HepG2 (cell line): ENCODE measurements at regions not wholly inside any gene's neighbourhood (a gene's known extent, or its start where the extent isn't known, plus 50 kb on each side); places are given as distances from the start of the nearest gene placed in this dataset.

Experiments used
- ATAC-seq: fragments of 200-7000 bp; cut with Tn5 transposase; 3 replicates; pipeline ENCODE4 v1.9.1; 2020; ENCODE audit warnings: mild to moderate bottlenecking, moderate library complexity
- BruUV-seq: library from RNA; stranded (reverse); fragments of 400-500 nt; replicated peaks from 2 replicates; lab custom pipeline; 2021; lab: Mats Ljungman, UMichigan
- CTCF ChIA-PET: fragments of 300-600 bp; formaldehyde crosslinking; extraction: SDS; loops from one replicate; lab custom pipeline; 2021; ENCODE audit warnings: low total read pairs, inconsistent platforms, low intra/inter-chr PET ratio; lab: Yijun Ruan, JAX
- POLR2A ChIA-PET: fragments of 350-600 bp; sonication (Branson Sonifier 250); formaldehyde crosslinking; loops from one replicate; lab custom pipeline; 2020; ENCODE audit warnings: antibody characterized with exemption, inconsistent platforms; lab: Yijun Ruan, JAX
- DNase-seq: peaks from one replicate; pipeline ENCODE4 v3.0.0-alpha.2; 2015; ENCODE audit warnings: low spot score
- FAIRE-seq: peaks from 3 replicates; lab custom pipeline; 2011; peaks lifted over from hg19 to GRCh38; lab: Jason Lieb, UNC
- H2AFZ ChIP-seq: one replicate; pipeline ENCODE4 v1.6.1; 2011; ENCODE audit warnings: low read length, inconsistent platforms
- H3K27ac ChIP-seq: fragments of 300-600 bp; 3 replicates; pipeline ENCODE4 v1.8.0; 2011; ENCODE audit warnings: mixed run types, mild to moderate bottlenecking, mixed read lengths, low read length, inconsistent platforms; ENCODE audit not compliant: insufficient read depth; ENCODE audit errors: extremely low read length
- H3K27me3 ChIP-seq, 2 experiments: fragments of 200-600 bp in 1 of 2; 2 replicates in 1 of 2; 3 replicates in 1 of 2; pipeline versions ENCODE4 v1.6.0 to v1.8.0; 2011; ENCODE audit warnings: low read length in 2 of 2, mild to moderate bottlenecking in 2 of 2, moderate library complexity in 2 of 2, inconsistent platforms in 1 of 2; ENCODE audit not compliant: insufficient read depth in 2 of 2, control insufficient read depth in 1 of 2
- H3K36me3 ChIP-seq, 2 experiments: fragments of 200-600 bp in 1 of 2; replicated peaks in 1 of 2; 2 replicates in 1 of 2; 3 replicates in 1 of 2; pipeline versions ENCODE4 v1.5.1 to v1.8.0; 2011; ENCODE audit warnings: low read length in 2 of 2, inconsistent platforms in 1 of 2; ENCODE audit not compliant: insufficient read depth in 2 of 2, control insufficient read depth in 1 of 2
- H3K4me1 ChIP-seq: 2 replicates; pipeline ENCODE4 v1.5.1; 2012; ENCODE audit warnings: low read length, inconsistent platforms; ENCODE audit not compliant: insufficient read depth
- H3K4me2 ChIP-seq: 2 replicates; pipeline ENCODE4 v1.6.0; 2011; ENCODE audit warnings: low read depth, low read length, inconsistent platforms
- H3K4me3 ChIP-seq, 3 experiments: fragments of 200-600 bp in 1 of 3; sonication (generic), shearing (Covaris generic) in 1 of 3; replicated peaks in 1 of 3; 2 replicates each; pipeline ENCODE4 v1.5.1; 2011 to 2016; ENCODE audit warnings: low read length in 3 of 3, inconsistent platforms in 2 of 3, low read depth in 2 of 3, mild to moderate bottlenecking in 2 of 3, control low read depth in 1 of 3, mixed read lengths in 1 of 3; ENCODE audit not compliant: insufficient read depth in 1 of 3
- H3K79me2 ChIP-seq: one replicate; pipeline ENCODE4 v1.6.1; 2011; ENCODE audit warnings: low read length, inconsistent platforms; ENCODE audit not compliant: insufficient read depth
- H3K9ac ChIP-seq: 2 replicates; pipeline ENCODE4 v1.6.0; 2011; ENCODE audit warnings: mild to moderate bottlenecking, low read depth, low read length, inconsistent platforms; ENCODE audit not compliant: insufficient read depth
- H3K9me3 ChIP-seq: 2 replicates; pipeline ENCODE4 v1.5.1; 2012; ENCODE audit warnings: mild to moderate bottlenecking, low read length
- H4K20me1 ChIP-seq: 2 replicates; pipeline ENCODE4 v1.6.0; 2011; ENCODE audit warnings: inconsistent platforms, mild to moderate bottlenecking, low read length, moderate library complexity; ENCODE audit not compliant: insufficient read depth
- GPN1 ChIP-seq: sonication (generic); formaldehyde crosslinking; IDR thresholded peaks from 2 replicates; pipeline ENCODE4 v1.5.1; 2020; ENCODE audit warnings: missing genetic modification reagents, borderline replicate concordance
- NR2F6 ChIP-seq, 2 experiments: IDR thresholded peaks; 2 replicates each; pipeline ENCODE4 v1.6.1; 2016; ENCODE audit warnings: antibody characterized with exemption in 1 of 2, mild to moderate bottlenecking in 1 of 2
- PHF8 ChIP-seq: sonication (generic); formaldehyde crosslinking; IDR thresholded peaks from 2 replicates; pipeline ENCODE4 v1.5.0; 2020; ENCODE audit warnings: missing genetic modification reagents
- SYNCRIP ChIP-seq: fragments of 200-400 bp; formaldehyde crosslinking; IDR thresholded peaks from 2 replicates; pipeline ENCODE4 v1.6.1; 2018; ENCODE audit warnings: mild to moderate bottlenecking, low read depth, low read length; ENCODE audit not compliant: insufficient read depth
- ZNF720 ChIP-seq: sonication (generic); formaldehyde crosslinking; IDR thresholded peaks from 2 replicates; pipeline ENCODE4 v1.4.0; 2020; ENCODE audit warnings: missing genetic modification reagents
- ZNF839 ChIP-seq: sonication (generic); formaldehyde crosslinking; IDR thresholded peaks from 2 replicates; pipeline ENCODE4 v1.4.0; 2020; ENCODE audit warnings: missing genetic modification reagents, mild to moderate bottlenecking, borderline replicate concordance
- in situ Hi-C: cut with HindIII; loops from 2 replicates; pipeline ENCODE4 v1.10.0; 2017; ENCODE audit warnings: low pct_unique_long_range_greater_than_20kb; ENCODE audit not compliant: extremely low pct_ligation_motif_present
- intact Hi-C: fragments of 100-400 bp; cut with micrococcal nuclease; formaldehyde crosslinking; loops from one replicate; pipeline ENCODE4 v1.10.0; 2022; ENCODE audit not compliant: unreplicated experiment
- TF ChIP-seq, protein P1 (sequence below): sonication (generic); formaldehyde crosslinking; IDR thresholded peaks from 2 replicates; pipeline ENCODE4 v1.5.0; 2020; ENCODE audit warnings: missing genetic modification reagents
- TF ChIP-seq, protein P2 (sequence below), 2 experiments: IDR thresholded peaks; 2 replicates each; pipeline ENCODE4 v1.6.1; 2011 to 2012; ENCODE audit warnings: low read length in 2 of 2, borderline replicate concordance in 1 of 2, low read depth in 1 of 2, mild to moderate bottlenecking in 1 of 2, moderate library complexity in 1 of 2
- TF ChIP-seq, protein P3 (sequence below), 2 experiments: sonication (generic) in 1 of 2; formaldehyde crosslinking in 1 of 2; IDR thresholded peaks; 2 replicates each; pipeline versions ENCODE4 v1.6.1 to v1.9.0; 2014 to 2022; ENCODE audit warnings: antibody characterized with exemption in 1 of 2, borderline replicate concordance in 1 of 2, inconsistent platforms in 1 of 2, low read depth in 1 of 2, missing genetic modification reagents in 1 of 2
- TF ChIP-seq, protein P4 (sequence below): sonication (generic); formaldehyde crosslinking; IDR thresholded peaks from 2 replicates; pipeline ENCODE4 v1.5.1; 2020; ENCODE audit warnings: missing genetic modification reagents, mild to moderate bottlenecking, borderline replicate concordance

DNA sequence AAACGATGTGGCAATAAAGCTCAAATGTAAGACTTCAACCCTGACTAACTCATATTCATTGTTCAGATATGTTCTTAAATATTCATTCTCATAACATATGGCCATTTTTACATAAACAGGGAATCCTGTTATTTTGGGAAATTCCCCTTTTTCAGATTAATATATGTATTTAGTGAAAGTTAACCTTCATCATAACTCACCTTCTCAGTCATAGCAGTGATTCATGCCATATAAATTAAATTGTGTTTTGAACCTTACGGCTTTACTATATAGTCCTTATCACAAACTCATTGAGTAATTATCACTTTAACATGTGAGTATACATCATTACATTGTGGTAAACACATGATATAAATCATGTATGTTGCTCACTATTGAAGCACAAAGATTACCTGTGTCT, 392.5 kb upstream of the TRAM1L1 start (continued):
- TF ChIP-seq PHF8 (CRISPR knock-in tag), result no peak

DNA sequence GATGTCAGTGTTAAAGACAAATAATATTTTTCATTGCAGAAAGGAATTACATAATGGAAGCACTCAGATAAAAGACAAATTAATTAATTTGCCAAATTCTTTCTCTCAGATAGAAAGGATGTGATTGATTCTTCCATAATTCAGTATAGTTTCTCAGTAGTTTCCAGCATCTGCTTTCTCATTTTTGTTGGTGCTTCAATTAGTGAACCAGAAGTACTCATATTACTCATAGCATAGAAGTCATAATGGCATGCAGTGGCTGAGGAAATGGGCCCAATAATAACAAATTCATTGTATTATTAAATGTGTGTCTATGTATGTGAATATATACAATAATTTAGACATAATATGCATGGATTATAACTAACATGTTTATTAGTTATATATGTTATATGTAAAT, 393.3 kb upstream of the TRAM1L1 start:
- in situ Hi-C loops (no loop called here), intact Hi-C loops (no loop called here)
- Histone ChIP-seq H3K79me2 (no peaks in the 10 kb centered on the region), H3K4me2 (no peak overlapping the region), H3K4me3 (no peak overlapping the region), H3K36me3 (no peaks in the 10 kb centered on the region), H3K9me3 (no peaks in the 10 kb centered on the region), H3K27ac (no peak overlapping the region), H3K9ac (no peak overlapping the region), H4K20me1 (no peaks in the 10 kb centered on the region), H3K27me3 (no peaks in the 10 kb centered on the region), H3K4me1 (no peaks in the 10 kb centered on the region), H2AFZ (no peak overlapping the region)
- no peak for DNase-seq
- no peak for FAIRE-seq
- ChIA-PET POLR2A (no interaction called here), CTCF (no interaction called here)
- no peak for ATAC-seq
- BruUV-seq, result no TSS peak
- TF ChIP-seq, protein P1, sequence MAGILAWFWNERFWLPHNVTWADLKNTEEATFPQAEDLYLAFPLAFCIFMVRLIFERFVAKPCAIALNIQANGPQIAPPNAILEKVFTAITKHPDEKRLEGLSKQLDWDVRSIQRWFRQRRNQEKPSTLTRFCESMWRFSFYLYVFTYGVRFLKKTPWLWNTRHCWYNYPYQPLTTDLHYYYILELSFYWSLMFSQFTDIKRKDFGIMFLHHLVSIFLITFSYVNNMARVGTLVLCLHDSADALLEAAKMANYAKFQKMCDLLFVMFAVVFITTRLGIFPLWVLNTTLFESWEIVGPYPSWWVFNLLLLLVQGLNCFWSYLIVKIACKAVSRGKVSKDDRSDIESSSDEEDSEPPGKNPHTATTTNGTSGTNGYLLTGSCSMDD (CRISPR knock-in tag), result no peak
- TF ChIP-seq, protein P2, sequence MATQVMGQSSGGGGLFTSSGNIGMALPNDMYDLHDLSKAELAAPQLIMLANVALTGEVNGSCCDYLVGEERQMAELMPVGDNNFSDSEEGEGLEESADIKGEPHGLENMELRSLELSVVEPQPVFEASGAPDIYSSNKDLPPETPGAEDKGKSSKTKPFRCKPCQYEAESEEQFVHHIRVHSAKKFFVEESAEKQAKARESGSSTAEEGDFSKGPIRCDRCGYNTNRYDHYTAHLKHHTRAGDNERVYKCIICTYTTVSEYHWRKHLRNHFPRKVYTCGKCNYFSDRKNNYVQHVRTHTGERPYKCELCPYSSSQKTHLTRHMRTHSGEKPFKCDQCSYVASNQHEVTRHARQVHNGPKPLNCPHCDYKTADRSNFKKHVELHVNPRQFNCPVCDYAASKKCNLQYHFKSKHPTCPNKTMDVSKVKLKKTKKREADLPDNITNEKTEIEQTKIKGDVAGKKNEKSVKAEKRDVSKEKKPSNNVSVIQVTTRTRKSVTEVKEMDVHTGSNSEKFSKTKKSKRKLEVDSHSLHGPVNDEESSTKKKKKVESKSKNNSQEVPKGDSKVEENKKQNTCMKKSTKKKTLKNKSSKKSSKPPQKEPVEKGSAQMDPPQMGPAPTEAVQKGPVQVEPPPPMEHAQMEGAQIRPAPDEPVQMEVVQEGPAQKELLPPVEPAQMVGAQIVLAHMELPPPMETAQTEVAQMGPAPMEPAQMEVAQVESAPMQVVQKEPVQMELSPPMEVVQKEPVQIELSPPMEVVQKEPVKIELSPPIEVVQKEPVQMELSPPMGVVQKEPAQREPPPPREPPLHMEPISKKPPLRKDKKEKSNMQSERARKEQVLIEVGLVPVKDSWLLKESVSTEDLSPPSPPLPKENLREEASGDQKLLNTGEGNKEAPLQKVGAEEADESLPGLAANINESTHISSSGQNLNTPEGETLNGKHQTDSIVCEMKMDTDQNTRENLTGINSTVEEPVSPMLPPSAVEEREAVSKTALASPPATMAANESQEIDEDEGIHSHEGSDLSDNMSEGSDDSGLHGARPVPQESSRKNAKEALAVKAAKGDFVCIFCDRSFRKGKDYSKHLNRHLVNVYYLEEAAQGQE (IDR thresholded peaks at IDR 0.05; ENCODE audit: borderline replicate concordance in 1 of 2, low read depth in 1 of 2, low read length in 2 of 2), result no peak
- TF ChIP-seq NR2F6 (IDR thresholded peaks at IDR 0.05) (no peak), NR2F6 (CRISPR knock-in tag; IDR thresholded peaks at IDR 0.05) (no peak), ZNF720 (no peak), GPN1 (CRISPR knock-in tag) (no peak), ZNF839 (CRISPR knock-in tag) (no peak), SYNCRIP (no peak)
- TF ChIP-seq, protein P3, sequence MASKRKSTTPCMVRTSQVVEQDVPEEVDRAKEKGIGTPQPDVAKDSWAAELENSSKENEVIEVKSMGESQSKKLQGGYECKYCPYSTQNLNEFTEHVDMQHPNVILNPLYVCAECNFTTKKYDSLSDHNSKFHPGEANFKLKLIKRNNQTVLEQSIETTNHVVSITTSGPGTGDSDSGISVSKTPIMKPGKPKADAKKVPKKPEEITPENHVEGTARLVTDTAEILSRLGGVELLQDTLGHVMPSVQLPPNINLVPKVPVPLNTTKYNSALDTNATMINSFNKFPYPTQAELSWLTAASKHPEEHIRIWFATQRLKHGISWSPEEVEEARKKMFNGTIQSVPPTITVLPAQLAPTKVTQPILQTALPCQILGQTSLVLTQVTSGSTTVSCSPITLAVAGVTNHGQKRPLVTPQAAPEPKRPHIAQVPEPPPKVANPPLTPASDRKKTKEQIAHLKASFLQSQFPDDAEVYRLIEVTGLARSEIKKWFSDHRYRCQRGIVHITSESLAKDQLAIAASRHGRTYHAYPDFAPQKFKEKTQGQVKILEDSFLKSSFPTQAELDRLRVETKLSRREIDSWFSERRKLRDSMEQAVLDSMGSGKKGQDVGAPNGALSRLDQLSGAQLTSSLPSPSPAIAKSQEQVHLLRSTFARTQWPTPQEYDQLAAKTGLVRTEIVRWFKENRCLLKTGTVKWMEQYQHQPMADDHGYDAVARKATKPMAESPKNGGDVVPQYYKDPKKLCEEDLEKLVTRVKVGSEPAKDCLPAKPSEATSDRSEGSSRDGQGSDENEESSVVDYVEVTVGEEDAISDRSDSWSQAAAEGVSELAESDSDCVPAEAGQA (IDR thresholded peaks at IDR 0.05; ENCODE audit: low read depth), result no peak
- TF ChIP-seq, protein P3 (CRISPR knock-in tag; IDR thresholded peaks at IDR 0.05; ENCODE audit: borderline replicate concordance), result no peak
- TF ChIP-seq, protein P4, sequence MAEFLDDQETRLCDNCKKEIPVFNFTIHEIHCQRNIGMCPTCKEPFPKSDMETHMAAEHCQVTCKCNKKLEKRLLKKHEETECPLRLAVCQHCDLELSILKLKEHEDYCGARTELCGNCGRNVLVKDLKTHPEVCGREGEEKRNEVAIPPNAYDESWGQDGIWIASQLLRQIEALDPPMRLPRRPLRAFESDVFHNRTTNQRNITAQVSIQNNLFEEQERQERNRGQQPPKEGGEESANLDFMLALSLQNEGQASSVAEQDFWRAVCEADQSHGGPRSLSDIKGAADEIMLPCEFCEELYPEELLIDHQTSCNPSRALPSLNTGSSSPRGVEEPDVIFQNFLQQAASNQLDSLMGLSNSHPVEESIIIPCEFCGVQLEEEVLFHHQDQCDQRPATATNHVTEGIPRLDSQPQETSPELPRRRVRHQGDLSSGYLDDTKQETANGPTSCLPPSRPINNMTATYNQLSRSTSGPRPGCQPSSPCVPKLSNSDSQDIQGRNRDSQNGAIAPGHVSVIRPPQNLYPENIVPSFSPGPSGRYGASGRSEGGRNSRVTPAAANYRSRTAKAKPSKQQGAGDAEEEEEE (CRISPR knock-in tag), result no peak
